Breast epithelium (tissue), 4 donors: ENCODE measurements at regions not wholly inside any gene's neighbourhood (a gene's known extent, or its start where the extent isn't known, plus 50 kb on each side); places are given as distances from the start of the nearest gene placed in this dataset.
"Not testable (repeated sequence)": the region's sequence is repeated elsewhere in the genome, so short reads cannot be mapped to it uniquely, and the experiment has no call there.

Source experiments
- DNase-seq, 2 donors: peaks; one replicate each; pipeline ENCODE4 v3.0.0-alpha.2; 2019; ENCODE audit warnings: low spot score in 2 of 2
- H3K27ac ChIP-seq, 2 donors: fragments of 200-600 bp; sonication (generic) in 1 of 2; one replicate each; pipeline ENCODE4 v1.5.1; 2016 to 2019; ENCODE audit warnings: mild to moderate bottlenecking in 1 of 2
- H3K27me3 ChIP-seq, 2 donors: fragments of 200-600 bp; sonication (generic) in 1 of 2; one replicate each; pipeline versions ENCODE4 v1.5.1 to v1.6.0; 2017 to 2019; ENCODE audit warnings: control low read depth in 1 of 2, mild to moderate bottlenecking in 1 of 2
- H3K36me3 ChIP-seq: fragments of 200-600 bp; one replicate; pipeline ENCODE4 v1.5.1; 2019
- H3K4me1 ChIP-seq, 2 donors: fragments of 200-600 bp; sonication (generic); one replicate each; pipeline ENCODE4 v1.5.1; 2016 to 2019; ENCODE audit warnings: control low read depth in 1 of 2
- H3K4me3 ChIP-seq, 3 donors: fragments of 200-600 bp; sonication (generic); 1 replicate in 2 of 3; 2 replicates in 1 of 3; pipeline ENCODE4 v1.5.1; 2016 to 2019; ENCODE audit warnings: mild to moderate bottlenecking in 3 of 3, moderate library complexity in 2 of 3
- H3K9me3 ChIP-seq, 2 donors: fragments of 200-600 bp; sonication (generic) in 1 of 2; one replicate each; pipeline ENCODE4 v1.5.1; 2016 to 2019; ENCODE audit warnings: control low read depth in 1 of 2
- CTCF ChIP-seq, 3 donors: fragments of 450-650 bp; IDR thresholded peaks; one replicate each; pipeline ENCODE4 v1.5.1; 2016 to 2017; ENCODE audit warnings: antibody characterized with exemption in 3 of 3, mild to moderate bottlenecking in 3 of 3, moderate library complexity in 3 of 3
- POLR2A ChIP-seq: fragments of 450-650 bp; IDR thresholded peaks from one replicate; pipeline ENCODE4 v1.6.1; 2016; ENCODE audit warnings: antibody characterized with exemption, mild to moderate bottlenecking, moderate library complexity
- POLR2AphosphoS5 ChIP-seq, 3 donors: sonication (generic); formaldehyde crosslinking; IDR thresholded peaks; one replicate each; pipeline ENCODE4 v1.6.1; 2017; ENCODE audit warnings: antibody characterized with exemption in 3 of 3
- intact Hi-C: fragments of 100-400 bp; cut with DNase I; formaldehyde crosslinking; loops from one replicate; pipeline ENCODE4 v1.15.1; 2023; ENCODE audit warnings: low total_unique reads

- H3K4me3 ChIP-seq, H3K27ac ChIP-seq, H3K27me3 ChIP-seq, H3K36me3 ChIP-seq, DNase-seq, intact Hi-C loops, H3K4me1 ChIP-seq, H3K9me3 ChIP-seq: not testable (repeated sequence)
Measured at GRCh38 chr4:102397056-102397455, 51.8 kb upstream of the SLC39A8 start.

- no peaks in the 10 kb centered on the region for H3K36me3 ChIP-seq
- no peak overlapping the region for H3K4me3 ChIP-seq
- TF ChIP-seq CTCF (IDR thresholded peaks at IDR 0.05) (no peak), POLR2AphosphoS5 (IDR thresholded peaks at IDR 0.05) (no peak), POLR2A (no peak)
- H3K27me3 ChIP-seq, result no peaks in the 10 kb centered on the region
- no peak for DNase-seq
- H3K9me3 ChIP-seq, result no peaks in the 10 kb centered on the region
- intact Hi-C loops, result no loop called here
- no peaks in the 10 kb centered on the region for H3K4me1 ChIP-seq
- H3K27ac ChIP-seq, result no peak overlapping the region
Measured at GRCh38 chr4:102399021-102399420, 53.7 kb upstream of the SLC39A8 start.

GRCh38 chr4:102400898-102401297, 55.6 kb upstream of the SLC39A8 start:
- Histone ChIP-seq H3K4me1 (no peaks in the 10 kb centered on the region), H3K4me3 (no peak overlapping the region), H3K27ac (no peak overlapping the region), H3K27me3 (no peaks in the 10 kb centered on the region), H3K9me3 (no peaks in the 10 kb centered on the region), H3K36me3 (no peaks in the 10 kb centered on the region)
- intact Hi-C loops, result no loop called here
- no peak for TF ChIP-seq POLR2AphosphoS5 (IDR thresholded peaks at IDR 0.05)
- TF ChIP-seq POLR2A, result no peak
- TF ChIP-seq CTCF (IDR thresholded peaks at IDR 0.05), result no peak
- DNase-seq, result no peak

- intact Hi-C loops, result no loop called here
- Histone ChIP-seq H3K36me3 (no peaks in the 10 kb centered on the region), H3K9me3 (no peaks in the 10 kb centered on the region), H3K27me3 (no peaks in the 10 kb centered on the region), H3K4me3 (no peak overlapping the region), H3K4me1 (no peaks in the 10 kb centered on the region), H3K27ac (no peak overlapping the region)
- DNase-seq, result no peak
- TF ChIP-seq POLR2AphosphoS5 (IDR thresholded peaks at IDR 0.05) (no peak), CTCF (IDR thresholded peaks at IDR 0.05) (no peak), POLR2A (no peak)
Measured at GRCh38 chr4:102402223-102402622, 56.9 kb upstream of the SLC39A8 start.

- Histone ChIP-seq H3K4me1 (no peaks in the 10 kb centered on the region), H3K36me3 (no peaks in the 10 kb centered on the region), H3K9me3 (no peaks in the 10 kb centered on the region), H3K27me3 (no peaks in the 10 kb centered on the region), H3K27ac (no peak overlapping the region), H3K4me3 (no peak overlapping the region)
- intact Hi-C loops, result no loop called here
- TF ChIP-seq POLR2A, result no peak
- TF ChIP-seq POLR2AphosphoS5 (IDR thresholded peaks at IDR 0.05), result no peak
- no peak for TF ChIP-seq CTCF (IDR thresholded peaks at IDR 0.05)
- no peak for DNase-seq
Measured at GRCh38 chr4:102403116-102403515, 57.8 kb upstream of the SLC39A8 start.

- Histone ChIP-seq H3K27me3 (no peaks in the 10 kb centered on the region), H3K9me3 (no peaks in the 10 kb centered on the region), H3K36me3 (no peaks in the 10 kb centered on the region), H3K4me3 (no peak overlapping the region), H3K4me1 (no peaks in the 10 kb centered on the region), H3K27ac (peak overlapping the region; percentile 16 to 21)
- TF ChIP-seq POLR2AphosphoS5 (IDR thresholded peaks at IDR 0.05) (no peak), POLR2A (no peak), CTCF (IDR thresholded peaks at IDR 0.05) (no peak)
- no peak for DNase-seq
- intact Hi-C loops, result no loop called here
Measured at GRCh38 chr4:102404431-102404969, 59.2 kb upstream of the SLC39A8 start.
